GM13977 (cell line): ENCODE measurements at regions not wholly inside any gene's neighbourhood (a gene's known extent, or its start where the extent isn't known, plus 50 kb on each side); places are given as distances from the start of the nearest gene placed in this dataset.
"Not testable (repeated sequence)": the region's sequence is repeated elsewhere in the genome, so short reads cannot be mapped to it uniquely, and the experiment has no call there.

Experiments
- DNase-seq: peaks from one replicate; pipeline ENCODE4 v3.0.0; 2012; ENCODE audit warnings: low spot score
- CTCF ChIP-seq: IDR thresholded peaks from 2 replicates; pipeline ENCODE4 v1.5.1; 2012; ENCODE audit warnings: mild to moderate bottlenecking, control low read depth; ENCODE audit not compliant: insufficient read depth; ENCODE audit errors: extremely low read depth, missing control alignments
- in situ Hi-C: fragments of 300-500 bp; cut with MboI; formaldehyde crosslinking; loops from one replicate; pipeline ENCODE4 v1.12.0; 2022; ENCODE audit warnings: low sequenced_read_pairs, low pct_unique_long_range_greater_than_20kb, mixed read lengths, inconsistent platforms; ENCODE audit not compliant: unreplicated experiment

DNA sequence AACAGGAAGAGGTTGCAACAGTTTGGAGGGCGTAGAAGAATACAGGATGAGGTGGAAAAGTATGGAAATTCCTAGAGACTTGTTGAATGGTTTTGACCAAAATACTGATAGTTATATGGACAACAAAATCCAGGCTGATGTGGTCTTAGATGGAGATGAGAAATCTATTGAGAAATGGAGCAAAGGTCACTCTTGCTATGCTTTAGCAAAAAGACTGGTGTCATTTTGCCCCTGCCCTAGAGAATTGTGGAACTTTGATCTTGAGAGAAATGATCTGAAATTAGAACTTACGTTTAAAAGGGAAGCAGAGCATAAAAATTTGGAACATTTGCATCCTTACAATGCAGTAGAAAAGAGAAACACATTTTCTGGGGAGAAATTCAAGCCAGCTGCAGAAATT lies 686.9 kb upstream of the GBE1 start:
- DNase-seq = no peak
- no peak for TF ChIP-seq CTCF
- in situ Hi-C loops = no loop called here

- in situ Hi-C loops, DNase-seq: not testable (repeated sequence)
Observed at GRCh38 chr3:82428821-82429220, 667.4 kb upstream of the GBE1 start.

DNA sequence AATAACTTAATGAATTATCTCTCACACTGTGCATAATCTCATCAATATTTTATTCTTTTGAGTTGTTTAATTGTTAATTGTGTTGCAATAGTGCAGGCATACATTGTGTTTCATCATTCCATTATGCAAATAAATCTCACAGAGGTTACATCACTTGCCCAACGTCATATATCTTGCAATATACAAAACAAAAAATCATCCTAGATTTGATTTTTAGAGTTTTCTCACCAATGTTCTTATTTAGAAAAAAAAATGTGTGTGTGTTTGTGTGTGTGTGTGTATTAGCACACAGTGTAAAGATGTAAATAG lies 662.5 kb upstream of the GBE1 start:
- no peak for TF ChIP-seq CTCF
- in situ Hi-C loops = no loop called here
- no peak for DNase-seq

- in situ Hi-C loops = no loop called here
- no peak for TF ChIP-seq CTCF
- no peak for DNase-seq
Observed at GRCh38 chr3:82423268-82424030, 662.0 kb upstream of the GBE1 start.

GRCh38 chr3:82416830-82417229 lies 655.4 kb upstream of the GBE1 start:
- in situ Hi-C loops = no loop called here
- no peak for TF ChIP-seq CTCF
- no peak for DNase-seq

DNA sequence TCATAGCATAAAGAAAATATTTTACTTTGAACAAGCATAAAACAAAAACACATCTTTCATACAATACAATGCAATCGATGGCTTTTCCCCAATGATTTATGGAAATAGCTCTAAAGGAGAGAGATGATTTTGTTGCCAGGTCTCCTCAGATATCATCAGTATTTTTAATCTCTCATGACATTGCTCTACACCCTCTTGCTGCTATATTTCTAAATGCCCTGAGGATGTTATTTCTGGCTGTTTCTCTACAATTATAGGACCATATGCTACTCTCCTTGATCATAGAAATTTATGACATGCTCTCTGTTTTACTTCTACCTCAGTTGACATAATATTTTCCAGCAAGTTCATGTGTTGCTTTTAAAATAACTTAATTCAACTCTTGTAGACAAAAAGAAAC lies 654.9 kb upstream of the GBE1 start:
- TF ChIP-seq CTCF = no peak
- no peak for DNase-seq

GRCh38 chr3:82413171-82413570 lies 651.7 kb upstream of the GBE1 start:
- no peak for DNase-seq
- no peak for TF ChIP-seq CTCF
- in situ Hi-C loops = no loop called here

More for the DNA sequence above, 654.9 kb upstream of the GBE1 start:
- in situ Hi-C loops = no loop called here
